ENCODE measurements at regions not wholly inside any gene's neighbourhood (a gene's known extent, or its start where the extent isn't known, plus 50 kb on each side); places are given as distances from the start of the nearest gene placed in this dataset.

GRCh38 chr6:41469156-41470028, 76.8 kb upstream of the FOXP4 start:
- DNase-seq (ENCODE audit: insufficient read length, low spot score), result no peak
- FAIRE-seq, result no peak

GRCh38 chr6:41470029-41470330, 76.2 kb upstream of the FOXP4 start:
- DNase-seq (ENCODE audit: insufficient read length, low spot score), result no peak

GRCh38 chr6:41470331-41471063, 75.7 kb upstream of the FOXP4 start:
- no peak for FAIRE-seq
- no peak for DNase-seq (ENCODE audit: insufficient read length, low spot score)

More at GRCh38 chr6:41470029-41470330, 76.2 kb upstream of the FOXP4 start:
- FAIRE-seq, result no peak

GRCh38 chr6:41471064-41471895, 74.9 kb upstream of the FOXP4 start:
- FAIRE-seq, result no peak
- DNase-seq (ENCODE audit: insufficient read length, low spot score), result no peak

GRCh38 chr6:41474213-41474933, 71.8 kb upstream of the FOXP4 start:
- FAIRE-seq, result no peak

GRCh38 chr6:41475164-41475563, 71.0 kb upstream of the FOXP4 start:
- DNase-seq (ENCODE audit: insufficient read length, low spot score) (no peak), FAIRE-seq (peak; percentile 13)

More at GRCh38 chr6:41474213-41474933, 71.8 kb upstream of the FOXP4 start:
- no peak for DNase-seq (ENCODE audit: insufficient read length, low spot score)

GRCh38 chr6:41475737-41476357, 70.3 kb upstream of the FOXP4 start:
- no peak for FAIRE-seq
- no peak for DNase-seq (ENCODE audit: insufficient read length, low spot score)

GRCh38 chr6:41476401-41476800, 69.8 kb upstream of the FOXP4 start:
- FAIRE-seq (no peak), DNase-seq (ENCODE audit: insufficient read length, low spot score) (no peak)

GRCh38 chr6:41477572-41477971, 68.6 kb upstream of the FOXP4 start:
- FAIRE-seq, result no peak
- no peak for DNase-seq (ENCODE audit: insufficient read length, low spot score)

- no peak for FAIRE-seq
Observed at GRCh38 chr6:41483943-41484342, 62.2 kb upstream of the FOXP4 start.

GRCh38 chr6:41487860-41488432, 58.2 kb upstream of the FOXP4 start:
- DNase-seq (ENCODE audit: insufficient read length, low spot score) (no peak), FAIRE-seq (no peak)

More at GRCh38 chr6:41483943-41484342, 62.2 kb upstream of the FOXP4 start:
- DNase-seq (ENCODE audit: insufficient read length, low spot score), result no peak

- DNase-seq (ENCODE audit: insufficient read length, low spot score) (peak; percentile 92), FAIRE-seq (peak; percentile 86)
Observed at GRCh38 chr6:41488433-41489119, 57.6 kb upstream of the FOXP4 start.

GRCh38 chr6:41489120-41489851, 56.9 kb upstream of the FOXP4 start:
- DNase-seq (ENCODE audit: insufficient read length, low spot score) (no peak), FAIRE-seq (peak; percentile 54)

- DNase-seq (ENCODE audit: insufficient read length, low spot score) (no peak), FAIRE-seq (no peak)
Observed at GRCh38 chr6:41492261-41492891, 53.8 kb upstream of the FOXP4 start.

- no peak for DNase-seq (ENCODE audit: insufficient read length, low spot score)
- no peak for FAIRE-seq
Observed at GRCh38 chr6:41494212-41495110, 51.7 kb upstream of the FOXP4 start.
